ENCODE measurements at regions not wholly inside any gene's neighbourhood (a gene's known extent, or its start where the extent isn't known, plus 50 kb on each side); places are given as distances from the start of the nearest gene placed in this dataset.

DNA sequence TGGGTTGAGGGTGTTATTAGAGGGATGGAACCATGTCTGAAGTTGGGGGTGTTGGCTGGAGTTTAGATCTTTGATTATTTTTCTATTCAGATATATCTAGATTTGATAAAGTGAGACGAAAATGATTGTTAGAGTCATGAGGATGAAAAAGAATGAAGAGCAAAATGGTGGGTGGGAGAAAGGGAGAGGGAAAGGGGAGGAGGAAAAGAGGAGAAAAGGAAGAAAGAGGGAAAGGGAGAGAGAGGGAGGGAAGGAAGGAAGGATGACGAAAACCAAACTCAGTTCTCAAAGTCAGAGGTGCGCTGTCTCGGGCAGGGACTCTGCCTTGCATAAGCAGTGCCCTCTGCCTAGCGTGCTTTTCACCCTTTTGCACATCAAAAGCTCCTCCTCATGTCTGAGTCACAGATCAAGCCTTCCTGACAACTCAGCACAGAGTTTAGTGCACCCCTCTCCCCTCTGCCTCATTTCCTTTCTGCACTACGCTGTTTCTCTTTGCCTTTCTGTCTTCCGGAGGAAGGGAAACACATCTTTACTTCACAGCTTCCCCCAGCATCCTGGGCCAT is 225.8 kb upstream of the PROX1 start:
- TF ChIP-seq, protein P1, sequence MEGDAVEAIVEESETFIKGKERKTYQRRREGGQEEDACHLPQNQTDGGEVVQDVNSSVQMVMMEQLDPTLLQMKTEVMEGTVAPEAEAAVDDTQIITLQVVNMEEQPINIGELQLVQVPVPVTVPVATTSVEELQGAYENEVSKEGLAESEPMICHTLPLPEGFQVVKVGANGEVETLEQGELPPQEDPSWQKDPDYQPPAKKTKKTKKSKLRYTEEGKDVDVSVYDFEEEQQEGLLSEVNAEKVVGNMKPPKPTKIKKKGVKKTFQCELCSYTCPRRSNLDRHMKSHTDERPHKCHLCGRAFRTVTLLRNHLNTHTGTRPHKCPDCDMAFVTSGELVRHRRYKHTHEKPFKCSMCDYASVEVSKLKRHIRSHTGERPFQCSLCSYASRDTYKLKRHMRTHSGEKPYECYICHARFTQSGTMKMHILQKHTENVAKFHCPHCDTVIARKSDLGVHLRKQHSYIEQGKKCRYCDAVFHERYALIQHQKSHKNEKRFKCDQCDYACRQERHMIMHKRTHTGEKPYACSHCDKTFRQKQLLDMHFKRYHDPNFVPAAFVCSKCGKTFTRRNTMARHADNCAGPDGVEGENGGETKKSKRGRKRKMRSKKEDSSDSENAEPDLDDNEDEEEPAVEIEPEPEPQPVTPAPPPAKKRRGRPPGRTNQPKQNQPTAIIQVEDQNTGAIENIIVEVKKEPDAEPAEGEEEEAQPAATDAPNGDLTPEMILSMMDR (IDR thresholded peaks at IDR 0.05) = no peak
- no peak for TF ChIP-seq EP300 (IDR thresholded peaks at IDR 0.05)
- no peak for TF ChIP-seq POLR2A (IDR thresholded peaks at IDR 0.05)
